GM21360 (cell line): ENCODE measurements at regions not wholly inside any gene's neighbourhood (a gene's known extent, or its start where the extent isn't known, plus 50 kb on each side); places are given as distances from the start of the nearest gene placed in this dataset.

Source experiments
- ATAC-seq: cut with Tn5 transposase; IDR thresholded peaks from one replicate; pipeline ENCODE4 v1.9.1; 2021; ENCODE audit warnings: mild to moderate bottlenecking, moderate library complexity; ENCODE audit not compliant: unreplicated experiment

DNA sequence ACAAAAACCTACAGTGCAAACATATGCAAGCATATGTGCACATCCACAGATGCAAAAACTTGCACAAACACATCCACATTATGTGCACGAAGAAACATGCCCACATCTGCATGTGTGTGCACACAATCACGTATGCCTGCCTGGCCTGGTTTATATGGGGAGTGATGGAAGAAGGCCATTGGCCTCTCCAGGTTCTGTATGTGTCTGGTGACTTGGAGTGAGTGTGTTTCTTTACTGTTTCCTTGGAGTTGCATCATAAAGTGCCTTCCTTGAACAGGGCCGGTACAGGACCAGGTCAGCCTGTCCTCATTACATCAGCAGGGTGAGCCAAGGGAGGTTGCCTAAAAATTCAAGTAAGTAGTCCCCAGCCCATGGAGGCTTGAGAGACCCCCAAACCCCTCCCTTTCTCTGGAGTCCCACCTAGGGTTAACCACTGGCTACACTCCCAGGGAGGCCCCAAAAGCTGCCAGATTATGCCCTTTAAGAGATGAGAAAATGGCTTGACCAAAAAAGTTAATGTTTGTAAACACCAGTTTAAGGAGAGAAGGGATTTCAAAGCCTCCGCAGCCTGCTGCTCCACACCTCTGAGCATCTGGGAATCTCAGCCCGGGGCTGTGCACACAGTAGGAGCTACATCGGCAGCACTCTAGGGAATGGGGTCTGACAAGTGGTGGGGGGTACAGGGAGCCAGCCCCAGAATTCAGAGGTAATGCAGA is 140.8 kb downstream of the VEGFA start:
- no peak for ATAC-seq

DNA sequence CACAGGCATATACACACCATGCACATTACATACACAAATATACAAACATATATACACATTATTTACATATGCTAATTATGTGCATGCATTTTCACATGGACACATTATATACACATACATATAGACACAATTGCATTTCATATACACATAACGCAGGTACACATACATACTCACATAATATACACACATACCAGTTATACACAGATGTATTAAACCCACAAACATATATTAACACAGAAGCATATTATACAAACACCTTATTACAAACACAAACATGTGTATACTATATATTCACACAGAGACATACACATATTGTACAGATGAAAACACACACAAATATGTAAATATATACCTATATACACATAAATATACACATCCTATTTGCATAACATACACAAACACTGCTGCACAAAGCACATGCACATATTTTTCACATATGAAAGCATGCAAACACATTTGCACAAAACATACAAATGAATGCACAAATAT is 140.2 kb downstream of the VEGFA start:
- no peak for ATAC-seq

DNA sequence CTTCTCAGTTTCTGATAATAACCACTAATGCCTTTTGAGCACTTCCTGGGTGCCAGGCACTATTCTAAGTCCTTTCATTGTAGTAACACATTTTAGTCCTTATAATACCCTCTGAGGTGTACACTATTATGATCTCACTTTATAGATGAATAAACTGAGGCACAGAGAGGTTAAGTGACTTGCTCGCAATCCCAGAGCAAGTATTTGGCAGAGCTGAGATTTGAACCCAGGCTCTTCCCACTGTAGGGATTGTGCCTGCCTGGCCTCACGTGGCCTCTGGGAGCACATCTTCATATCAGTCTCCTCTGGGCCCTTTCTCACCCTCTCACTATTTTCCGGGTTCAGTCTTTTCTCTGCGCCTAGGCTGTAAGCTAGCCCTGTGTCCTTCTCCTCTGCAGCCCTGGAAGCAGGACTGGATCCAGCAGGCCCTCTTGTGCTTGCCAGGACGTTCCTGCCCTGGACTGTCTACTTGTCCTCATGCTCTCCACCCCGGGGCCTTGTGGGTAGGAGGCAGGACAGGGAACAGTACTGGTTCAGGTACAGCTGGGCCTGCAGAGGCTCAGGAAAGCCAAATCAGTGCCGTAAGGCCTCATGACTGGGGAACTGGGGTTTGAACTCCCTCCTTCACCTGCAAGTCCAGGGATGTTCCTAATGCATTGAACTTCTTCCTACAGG is 139.6 kb downstream of the VEGFA start:
- ATAC-seq = no peak

DNA sequence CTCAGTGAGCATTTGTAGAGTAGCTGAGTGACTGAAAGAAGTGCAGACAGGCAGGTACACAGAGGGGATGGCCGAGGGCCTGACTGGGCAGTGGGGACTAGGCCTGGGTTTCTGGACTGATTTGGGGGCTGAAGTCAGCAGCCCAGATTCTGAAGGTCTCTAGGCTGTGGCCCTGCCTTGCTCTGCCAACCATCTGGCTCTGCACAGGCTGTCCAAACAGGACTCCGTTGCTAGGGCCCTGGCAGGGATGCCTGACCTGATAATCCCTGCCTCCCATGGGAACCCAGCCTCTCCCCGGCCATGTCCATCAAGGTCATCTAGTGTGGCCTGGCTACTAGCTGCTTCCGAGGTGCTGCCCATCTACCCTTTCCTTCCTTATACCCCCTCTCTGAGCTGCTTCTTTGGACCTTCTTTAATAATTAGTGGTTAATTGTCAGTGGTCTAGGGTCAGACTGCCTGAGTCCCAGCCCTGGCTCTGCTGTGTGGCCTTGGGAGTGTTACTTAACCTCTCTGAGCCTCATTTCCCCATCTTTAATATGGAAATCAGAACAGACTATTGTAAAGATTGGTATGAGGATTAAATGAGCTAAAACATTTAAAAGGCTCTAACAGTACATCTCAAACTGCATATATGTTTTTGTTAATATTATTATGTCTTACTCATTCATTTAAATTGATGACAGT is 137.9 kb downstream of the VEGFA start:
- no peak for ATAC-seq

DNA sequence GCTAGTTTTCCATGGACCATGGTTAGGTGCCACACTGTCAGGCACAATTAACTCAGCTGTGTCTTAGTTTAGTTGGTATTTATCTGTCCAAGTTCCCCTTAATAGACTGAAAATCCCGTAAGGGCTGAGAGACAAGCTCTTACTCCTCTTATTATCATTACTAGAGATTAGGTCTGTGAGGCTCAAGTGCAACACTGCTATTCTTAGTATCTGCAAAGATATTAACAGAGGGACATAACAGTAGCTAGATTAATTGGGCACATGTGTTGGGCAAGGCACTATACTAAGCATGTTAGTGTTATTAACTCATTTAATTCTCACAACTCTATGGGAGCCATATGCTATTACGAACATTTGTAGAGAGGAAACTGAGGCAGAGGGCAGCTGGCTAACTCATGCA is 137.3 kb downstream of the VEGFA start:
- no peak for ATAC-seq

DNA sequence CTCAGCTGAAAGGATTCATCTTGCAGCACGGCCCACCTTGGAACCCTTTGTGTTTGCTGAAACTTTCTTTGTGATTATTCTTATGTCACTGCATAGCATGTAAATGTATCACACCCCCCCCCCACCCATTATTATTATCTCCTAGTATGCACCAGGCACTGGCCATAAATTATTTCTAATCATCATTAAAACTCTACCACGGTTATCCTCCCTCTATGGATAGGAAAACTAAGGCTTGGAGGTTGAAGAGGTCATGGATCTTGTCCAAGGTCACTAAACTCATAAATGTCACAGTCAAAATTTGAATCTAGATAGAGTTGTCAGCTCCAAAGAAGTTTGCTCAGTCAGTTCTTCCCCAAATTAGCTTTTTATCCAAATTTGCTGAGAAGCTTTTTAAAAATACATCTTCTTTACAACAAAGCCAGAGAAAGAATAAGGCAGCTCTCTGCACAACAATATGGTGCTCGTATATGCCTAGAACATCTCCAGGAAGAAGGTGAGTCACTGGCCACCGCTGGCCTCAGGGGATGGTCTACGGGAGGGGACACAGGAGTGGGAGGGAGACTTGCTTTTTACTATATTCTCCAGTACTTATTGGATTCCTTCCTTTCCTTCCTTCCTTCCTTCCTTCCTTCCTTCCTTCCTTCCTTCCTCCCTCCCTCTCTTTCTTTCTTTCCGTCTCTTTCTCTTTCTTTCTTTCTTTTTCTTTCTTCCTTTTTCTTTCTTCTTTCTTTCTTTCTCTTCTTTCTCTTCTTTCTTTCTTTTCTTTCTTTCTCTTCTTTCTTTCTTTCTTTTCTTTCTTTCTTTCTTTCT is 134.5 kb downstream of the VEGFA start:
- no peak for ATAC-seq

DNA sequence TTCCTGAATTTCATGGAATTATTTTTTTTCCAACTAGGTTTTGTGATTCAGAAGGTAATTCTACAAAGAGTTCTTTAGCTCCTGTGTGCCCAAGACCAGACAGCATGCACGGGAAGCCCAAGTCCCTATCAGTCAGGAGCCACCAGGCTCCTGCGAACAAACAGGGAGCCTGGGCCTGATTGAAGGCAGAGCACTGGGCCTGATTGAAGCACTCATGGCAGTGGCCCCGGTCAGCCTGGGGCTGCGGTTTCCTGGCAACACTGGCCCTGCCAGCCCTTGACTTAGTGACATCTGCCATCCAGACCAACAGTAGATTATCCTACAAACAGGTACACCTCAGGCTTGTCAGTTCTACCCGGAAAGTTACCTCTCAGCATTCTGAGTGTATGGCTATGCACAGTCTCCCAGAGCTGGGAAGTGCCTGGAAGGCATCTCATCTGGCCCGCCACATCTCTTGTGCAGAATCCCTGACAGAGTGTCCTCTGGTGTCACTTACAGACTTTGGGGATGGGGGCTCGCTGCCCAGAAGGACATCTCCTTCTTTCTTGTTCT is 133.8 kb downstream of the VEGFA start:
- no peak for ATAC-seq

DNA sequence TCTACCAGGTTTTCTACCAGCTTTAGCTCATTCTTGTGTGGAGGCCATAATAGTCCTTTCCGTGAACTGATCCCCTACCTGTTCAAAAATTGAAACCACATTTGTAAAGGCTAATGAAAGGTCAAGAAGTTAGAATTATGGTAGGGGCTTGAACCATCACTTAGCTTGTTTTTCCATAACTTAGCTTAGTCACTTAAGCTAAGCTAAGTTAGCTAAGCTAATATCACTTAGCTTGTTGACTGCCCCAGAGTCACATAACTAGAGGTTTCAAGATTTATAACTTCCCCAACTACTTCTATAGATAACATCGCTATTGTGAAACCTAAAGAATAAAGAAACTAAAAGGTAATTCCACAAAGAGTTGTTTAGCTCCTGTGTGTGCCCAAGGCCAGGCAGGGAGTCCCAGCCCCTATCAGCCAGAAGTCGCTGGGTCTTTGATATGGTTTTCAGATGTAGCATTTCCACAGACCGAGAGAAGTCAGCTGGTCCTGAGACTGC is 131.8 kb downstream of the VEGFA start:
- ATAC-seq = no peak

DNA sequence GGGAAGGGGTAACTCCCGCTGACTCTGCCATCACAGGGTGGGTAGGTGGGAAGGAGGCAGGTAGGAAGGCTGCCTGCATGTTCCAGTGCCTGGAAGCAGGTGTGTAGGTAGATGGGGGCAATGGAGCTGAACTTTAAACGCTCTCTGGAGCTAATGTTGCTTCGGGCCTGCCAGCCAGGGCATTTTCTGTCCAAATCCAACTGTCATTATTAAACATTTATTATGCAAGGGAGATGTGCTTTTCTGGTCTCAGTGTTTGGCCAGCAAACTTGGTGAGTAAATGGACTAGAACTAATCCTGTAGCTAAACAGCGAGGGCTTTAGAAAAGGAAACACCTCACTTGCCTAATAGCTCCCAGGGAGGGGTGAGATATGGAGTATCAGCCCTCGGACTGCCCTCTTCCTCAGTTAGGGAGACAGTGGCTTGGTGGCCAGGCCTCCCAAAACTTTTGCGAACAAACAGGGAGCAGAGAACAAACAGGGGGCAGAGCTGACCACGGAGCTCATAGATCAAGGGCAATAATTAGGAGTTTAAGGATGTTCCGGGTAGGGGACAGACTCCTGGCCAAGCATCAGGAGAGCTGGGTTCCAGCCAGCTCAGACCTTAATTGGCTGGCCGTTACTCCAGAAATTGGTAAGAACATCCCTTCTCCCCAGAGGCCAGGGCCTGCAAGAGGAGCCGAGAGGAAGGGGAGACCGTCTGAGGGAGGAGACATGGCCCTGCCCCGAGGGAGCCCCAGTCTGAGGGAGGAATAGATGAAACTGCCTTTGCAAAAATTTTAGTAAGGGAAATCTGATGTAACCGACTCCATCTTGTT is 131.1 kb downstream of the VEGFA start:
- ATAC-seq = no peak

DNA sequence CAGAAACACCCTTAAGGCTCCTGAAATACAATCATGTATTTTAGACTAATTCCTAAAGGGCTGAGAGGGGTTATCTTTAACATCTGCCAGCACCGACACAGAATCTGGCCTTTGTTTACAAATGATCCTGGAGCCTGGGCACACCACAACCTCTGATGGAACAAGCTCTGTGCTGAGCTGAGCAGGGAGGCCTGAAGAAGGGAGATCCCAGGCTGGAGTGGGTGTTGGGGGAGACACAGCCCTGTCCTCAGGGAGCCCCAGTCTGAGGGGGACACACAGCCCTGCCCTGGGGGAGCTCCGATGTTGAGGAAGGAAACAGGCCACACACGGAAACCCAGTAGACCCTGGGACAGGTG is 130.5 kb downstream of the VEGFA start:
- no peak for ATAC-seq

DNA sequence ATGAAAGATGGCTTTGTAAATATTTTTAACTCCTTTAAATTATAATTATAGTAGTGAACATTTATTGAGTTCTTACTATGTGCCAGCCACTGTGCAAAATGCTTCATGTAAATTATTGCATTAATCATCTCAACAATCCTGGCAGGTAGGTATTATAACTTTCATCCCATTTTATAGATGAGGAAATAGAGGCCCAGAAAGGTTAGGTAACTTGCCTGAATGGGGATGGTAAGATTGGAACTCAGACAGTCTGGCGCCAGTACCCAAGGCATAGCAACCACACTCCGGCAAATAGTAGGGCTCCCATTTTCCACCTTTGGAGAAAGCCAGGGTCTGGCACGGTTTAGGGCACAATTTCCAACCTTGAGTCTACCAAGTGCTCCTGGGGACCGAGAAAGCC is 129.8 kb downstream of the VEGFA start:
- no peak for ATAC-seq

DNA sequence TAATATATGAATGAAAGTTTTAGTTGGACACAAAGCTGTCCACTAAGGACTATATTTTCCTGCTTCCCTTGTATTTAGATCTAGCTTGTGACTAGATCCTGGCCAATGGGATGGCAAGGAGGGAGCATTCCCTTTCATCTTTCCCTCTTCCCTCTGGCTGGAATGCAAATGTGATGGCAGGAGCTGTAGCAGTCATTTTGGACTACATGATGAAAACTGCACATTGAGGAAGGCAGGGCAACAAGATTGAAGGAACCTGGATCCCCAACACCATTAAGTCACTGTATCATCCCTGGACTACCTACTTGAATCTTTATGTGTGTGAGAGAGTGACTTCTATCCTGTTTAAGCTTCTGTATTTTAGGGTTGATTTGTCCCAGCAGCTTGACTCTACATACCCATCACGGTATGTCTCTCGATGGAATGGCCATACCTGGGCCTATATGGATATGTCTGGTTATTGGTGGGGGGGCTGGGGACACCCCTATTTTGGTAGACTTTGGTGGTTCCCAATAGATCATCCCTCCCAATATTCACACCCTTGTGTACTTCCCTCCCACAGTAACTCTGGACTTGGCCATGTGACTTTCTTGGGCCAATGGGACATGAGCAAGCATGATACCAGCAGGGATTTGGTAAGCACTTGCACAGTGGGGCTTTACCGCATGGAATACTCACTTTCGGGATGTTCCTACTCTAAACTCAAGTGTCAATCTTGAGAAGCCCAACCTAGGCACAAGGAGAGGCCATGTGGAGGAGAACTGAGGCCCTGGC is 128.5 kb downstream of the VEGFA start:
- no peak for ATAC-seq

DNA sequence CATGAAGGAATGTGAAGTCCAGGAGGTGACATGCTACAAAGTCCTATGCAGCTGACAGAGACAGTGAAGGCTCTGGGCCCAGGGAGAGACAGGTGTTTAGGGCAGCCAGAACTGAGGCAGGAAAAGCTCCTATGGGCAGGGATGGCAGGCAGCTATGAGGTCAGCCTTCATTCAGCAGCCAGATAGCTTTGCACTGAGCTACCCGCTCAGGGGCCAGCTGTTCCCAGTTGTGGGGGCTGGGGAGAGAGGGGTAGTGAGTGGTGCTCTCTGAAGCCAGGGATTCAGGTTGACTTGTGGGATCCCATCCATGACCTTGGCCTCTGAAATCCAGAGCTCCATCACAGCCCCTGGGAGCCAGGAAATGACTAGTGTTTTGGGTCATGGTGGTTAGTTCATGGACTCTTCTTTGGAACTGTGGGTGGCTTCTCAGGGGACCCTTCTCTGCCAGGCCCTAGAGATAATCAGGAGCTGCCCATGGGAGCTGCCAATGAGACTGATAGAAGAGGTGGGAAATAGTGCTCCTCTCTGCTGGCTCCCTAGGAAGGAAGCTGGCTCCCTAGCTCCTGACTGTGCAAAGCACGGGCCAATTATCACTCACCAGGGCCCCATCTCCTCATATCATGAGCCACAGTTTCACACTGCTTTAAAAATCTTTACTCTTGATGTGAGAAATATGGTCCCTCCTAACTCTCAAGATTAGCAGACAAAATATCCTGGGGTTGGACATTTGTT is 127.7 kb downstream of the VEGFA start:
- ATAC-seq = no peak

DNA sequence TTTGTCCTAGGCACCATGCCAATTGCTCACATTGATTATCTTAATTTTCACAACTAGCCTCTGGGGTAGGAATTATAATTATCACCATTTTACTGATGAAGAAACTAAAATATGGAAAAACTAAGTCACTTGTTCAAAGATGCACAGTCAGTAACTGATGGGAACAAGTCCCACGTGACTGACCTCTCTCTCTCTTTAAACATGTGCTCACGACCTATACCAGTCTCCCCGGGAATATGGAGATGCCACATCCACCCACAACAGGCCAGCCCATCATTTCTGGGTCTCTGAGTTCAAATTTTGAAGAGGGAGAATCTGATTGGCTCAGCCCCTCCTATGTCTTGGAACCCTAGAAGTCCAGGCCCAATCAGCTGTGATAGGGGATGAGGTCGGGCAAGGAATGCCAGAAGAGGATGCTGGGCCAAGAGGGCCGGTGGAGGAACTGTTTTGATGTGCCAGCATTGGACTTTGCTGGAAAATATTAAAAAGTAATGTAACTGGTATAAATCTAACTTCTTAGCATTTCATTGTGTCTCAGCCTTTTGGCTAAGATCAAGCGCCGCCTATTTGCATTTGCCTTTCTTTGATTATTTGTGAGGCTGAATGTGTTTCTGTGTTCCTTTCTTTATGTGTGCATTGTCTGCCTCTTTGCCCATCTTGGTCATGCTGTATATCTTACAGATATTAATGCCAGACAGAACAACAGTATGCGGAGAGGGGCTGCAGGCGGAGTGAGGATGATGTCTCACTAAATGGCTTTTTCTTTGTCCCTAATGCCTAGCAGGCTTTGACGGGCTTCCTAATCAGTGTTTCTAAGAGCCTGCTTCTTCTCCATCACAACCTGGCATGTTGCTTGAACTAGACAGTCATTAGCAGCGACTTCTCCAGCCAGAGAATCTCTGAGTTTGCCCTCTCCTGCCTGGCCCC is 126.6 kb downstream of the VEGFA start:
- ATAC-seq = no peak

DNA sequence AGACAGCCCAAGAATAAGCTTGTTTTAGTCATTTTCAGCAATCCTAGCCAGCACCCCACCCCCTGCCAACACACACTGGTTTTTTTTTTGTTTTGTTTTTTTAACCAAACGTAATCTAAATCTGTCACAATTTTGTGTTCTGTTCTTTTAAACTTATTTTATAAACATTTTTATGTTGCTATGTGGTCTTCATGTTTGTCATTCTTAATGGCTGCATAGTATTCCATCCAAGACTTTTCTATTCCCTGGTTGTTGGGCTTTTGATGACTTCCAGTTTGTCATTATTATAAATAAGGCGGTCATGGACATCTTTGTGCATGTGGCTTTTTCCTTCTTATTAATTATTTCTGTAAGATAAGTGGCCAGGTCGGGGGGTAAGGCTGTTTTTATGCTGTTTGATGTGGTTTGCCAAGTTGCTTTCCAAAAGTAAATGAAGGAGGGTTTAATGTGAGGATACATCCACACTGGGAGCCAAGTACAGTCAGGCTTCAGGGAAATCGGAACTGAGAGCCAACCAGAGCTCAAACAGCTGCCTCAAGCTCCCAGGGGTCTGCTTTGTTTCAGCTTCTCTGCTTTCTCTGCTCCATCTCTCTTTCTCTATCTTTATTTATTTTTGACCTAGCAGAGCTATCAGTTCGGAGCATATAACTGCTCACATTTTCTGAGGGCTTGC is 125.8 kb downstream of the VEGFA start:
- ATAC-seq = no peak

DNA sequence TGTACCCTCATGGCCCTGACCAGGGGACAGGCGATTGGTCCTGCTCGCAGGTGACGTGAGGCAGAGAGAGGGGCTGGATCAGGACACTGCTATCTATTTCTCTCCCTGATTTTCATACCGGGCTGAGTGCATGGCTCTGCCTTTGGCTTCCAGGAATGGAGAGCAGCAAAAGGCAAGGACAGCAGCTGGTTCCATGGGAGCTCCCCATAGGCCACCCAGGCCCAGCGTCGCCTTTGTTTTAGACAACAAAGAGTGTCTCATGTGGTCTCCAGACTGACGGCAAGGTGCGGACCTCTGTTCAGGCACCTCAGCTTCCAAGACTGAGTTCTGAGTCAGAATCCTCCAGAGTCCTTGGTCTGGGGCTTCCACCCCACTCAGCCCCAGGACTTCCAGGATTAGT is 123.1 kb downstream of the VEGFA start:
- no peak for ATAC-seq
